ENCODE measurements at regions not wholly inside any gene's neighbourhood (a gene's known extent, or its start where the extent isn't known, plus 50 kb on each side); places are given as distances from the start of the nearest gene placed in this dataset.
"Not testable (repeated sequence)": the region's sequence is repeated elsewhere in the genome, so short reads cannot be mapped to it uniquely, and the experiment has no call there.

GRCh38 chr2:47704287-47704686, 78.7 kb upstream of the MSH6 start:
- H3K4me3 ChIP-seq (ENCODE audit: insufficient read depth in 1 of 2, low read depth in 1 of 2, low read length in 2 of 2): no peak overlapping the region
- H2AFZ ChIP-seq (ENCODE audit: low read depth, low read length): no peak overlapping the region
- no peak overlapping the region for H3K4ac ChIP-seq (ENCODE audit: low read depth in 1 of 2, low read length in 2 of 2)
- no peak overlapping the region for H3K18ac ChIP-seq (ENCODE audit: low read depth in 1 of 2, low read length in 2 of 2)
- H3K79me1 ChIP-seq (replicated peaks; ENCODE audit: low read length, poor library complexity, severe bottlenecking): no peaks in the 10 kb centered on the region
- H3K23ac ChIP-seq (ENCODE audit: low read length in 2 of 2): no peak overlapping the region
- H2BK15ac ChIP-seq (ENCODE audit: low read depth, poor library complexity, severe bottlenecking): no peak overlapping the region
- H3K9ac ChIP-seq (ENCODE audit: low read length): no peak overlapping the region
- H2BK5ac ChIP-seq (ENCODE audit: low read depth, low read length, poor library complexity, severe bottlenecking): no peak overlapping the region
- no peaks in the 10 kb centered on the region for H3K4me1 ChIP-seq (ENCODE audit: control insufficient read depth, insufficient read depth, low read depth, low read length)
- H3K14ac ChIP-seq (ENCODE audit: low read length in 2 of 2): no peak overlapping the region
- H3K4me2 ChIP-seq (ENCODE audit: low read length, poor library complexity, severe bottlenecking): no peak overlapping the region
- no peaks in the 10 kb centered on the region for H3K36me3 ChIP-seq (ENCODE audit: control insufficient read depth in 1 of 2, insufficient read depth in 2 of 2, low read depth in 1 of 2, low read length in 2 of 2)
- no peak overlapping the region for H2AK5ac ChIP-seq (ENCODE audit: low read length, severe bottlenecking)
- no peak overlapping the region for H4K91ac ChIP-seq (ENCODE audit: low read length)
- peak; percentile 7 for DNase-seq
- peaks cover under 1 to 7% of the 10 kb centered on the region in 2 experiments for H3K27me3 ChIP-seq (ENCODE audit: control insufficient read depth in 1 of 2, insufficient read depth in 1 of 2, low read length in 2 of 2)
- no peak overlapping the region for H4K8ac ChIP-seq (ENCODE audit: low read length)
- no peak overlapping the region for H2BK120ac ChIP-seq (ENCODE audit: low read depth, low read length)
- WGBS: 80% methylated on average over 1 of the region's 2 CpGs
- H3K27ac ChIP-seq (ENCODE audit: low read length, poor library complexity, severe bottlenecking): no peak overlapping the region
- H3K9me3 ChIP-seq (ENCODE audit: control insufficient read depth, low read length): peaks cover 6% of the 10 kb centered on the region
- no peak overlapping the region for H2BK12ac ChIP-seq (ENCODE audit: low read length in 2 of 2)

GRCh38 chr2:47699533-47700215, 83.3 kb upstream of the MSH6 start:
- Histone ChIP-seq H3K36me3 (ENCODE audit: control insufficient read depth in 1 of 2, insufficient read depth in 2 of 2, low read depth in 1 of 2, low read length in 2 of 2) (no peaks in the 10 kb centered on the region), H3K14ac (ENCODE audit: low read length in 2 of 2) (no peak overlapping the region), H3K79me1 (replicated peaks; ENCODE audit: low read length, poor library complexity, severe bottlenecking) (no peaks in the 10 kb centered on the region), H3K9ac (ENCODE audit: low read length) (no peak overlapping the region), H2BK12ac (ENCODE audit: low read length in 2 of 2) (no peak overlapping the region), H3K23ac (ENCODE audit: low read length in 2 of 2) (no peak overlapping the region), H3K4me1 (ENCODE audit: control insufficient read depth, insufficient read depth, low read depth, low read length) (no peaks in the 10 kb centered on the region), H3K4me2 (ENCODE audit: low read length, poor library complexity, severe bottlenecking) (no peak overlapping the region), H4K8ac (ENCODE audit: low read length) (no peak overlapping the region), H3K4me3 (ENCODE audit: insufficient read depth in 1 of 2, low read depth in 1 of 2, low read length in 2 of 2) (no peak overlapping the region), H3K18ac (ENCODE audit: low read depth in 1 of 2, low read length in 2 of 2) (no peak overlapping the region), H3K4ac (ENCODE audit: low read depth in 1 of 2, low read length in 2 of 2) (no peak overlapping the region), H2BK15ac (ENCODE audit: low read depth, poor library complexity, severe bottlenecking) (no peak overlapping the region), H2BK120ac (ENCODE audit: low read depth, low read length) (no peak overlapping the region), H2AFZ (ENCODE audit: low read depth, low read length) (no peak overlapping the region), H4K91ac (ENCODE audit: low read length) (no peak overlapping the region), H3K27ac (ENCODE audit: low read length, poor library complexity, severe bottlenecking) (no peak overlapping the region), H3K9me3 (ENCODE audit: control insufficient read depth, low read length) (peaks cover 11% of the 10 kb centered on the region), H3K27me3 (ENCODE audit: control insufficient read depth in 1 of 2, insufficient read depth in 1 of 2, low read length in 2 of 2) (peaks cover 20 to 27% of the 10 kb centered on the region in 2 experiments), H2BK5ac (ENCODE audit: low read depth, low read length, poor library complexity, severe bottlenecking) (no peak overlapping the region), H2AK5ac (ENCODE audit: low read length, severe bottlenecking) (no peak overlapping the region)
- no peak for DNase-seq
- 88% methylated on average over 1 of the region's 1 CpG for WGBS

GRCh38 chr2:47698436-47698972, 84.4 kb upstream of the MSH6 start:
- peak; percentile 32 for DNase-seq
- not testable (repeated sequence) for H2BK120ac ChIP-seq (ENCODE audit: low read depth, low read length); H3K18ac ChIP-seq (ENCODE audit: low read depth in 1 of 2, low read length in 2 of 2); H4K91ac ChIP-seq (ENCODE audit: low read length); H2BK5ac ChIP-seq (ENCODE audit: low read depth, low read length, poor library complexity, severe bottlenecking); H4K8ac ChIP-seq (ENCODE audit: low read length); H3K4me1 ChIP-seq (ENCODE audit: control insufficient read depth, insufficient read depth, low read depth, low read length); H3K4me3 ChIP-seq (ENCODE audit: insufficient read depth in 1 of 2, low read depth in 1 of 2, low read length in 2 of 2); H3K27ac ChIP-seq (ENCODE audit: low read length, poor library complexity, severe bottlenecking); H3K4me2 ChIP-seq (ENCODE audit: low read length, poor library complexity, severe bottlenecking); H3K36me3 ChIP-seq (ENCODE audit: control insufficient read depth in 1 of 2, insufficient read depth in 2 of 2, low read depth in 1 of 2, low read length in 2 of 2); H2AK5ac ChIP-seq (ENCODE audit: low read length, severe bottlenecking); H3K9ac ChIP-seq (ENCODE audit: low read length); H3K79me1 ChIP-seq (replicated peaks; ENCODE audit: low read length, poor library complexity, severe bottlenecking); H2BK15ac ChIP-seq (ENCODE audit: low read depth, poor library complexity, severe bottlenecking); H2BK12ac ChIP-seq (ENCODE audit: low read length in 2 of 2); H3K4ac ChIP-seq (ENCODE audit: low read depth in 1 of 2, low read length in 2 of 2); H2AFZ ChIP-seq (ENCODE audit: low read depth, low read length); H3K14ac ChIP-seq (ENCODE audit: low read length in 2 of 2); H3K23ac ChIP-seq (ENCODE audit: low read length in 2 of 2)
- 26% methylated on average over 4 of the region's 4 CpGs for WGBS
- Histone ChIP-seq H3K9me3 (ENCODE audit: control insufficient read depth, low read length) (peaks cover 11% of the 10 kb centered on the region), H3K27me3 (ENCODE audit: control insufficient read depth in 1 of 2, insufficient read depth in 1 of 2, low read length in 2 of 2) (peaks cover 20 to 24% of the 10 kb centered on the region in 2 experiments)

GRCh38 chr2:47697681-47698435, 85.1 kb upstream of the MSH6 start:
- H2BK120ac ChIP-seq (ENCODE audit: low read depth, low read length); H3K27ac ChIP-seq (ENCODE audit: low read length, poor library complexity, severe bottlenecking); H2BK12ac ChIP-seq (ENCODE audit: low read length in 2 of 2); H2AFZ ChIP-seq (ENCODE audit: low read depth, low read length); H3K23ac ChIP-seq (ENCODE audit: low read length in 2 of 2); H3K79me1 ChIP-seq (replicated peaks; ENCODE audit: low read length, poor library complexity, severe bottlenecking); H3K9ac ChIP-seq (ENCODE audit: low read length); H3K4ac ChIP-seq (ENCODE audit: low read depth in 1 of 2, low read length in 2 of 2); H3K4me2 ChIP-seq (ENCODE audit: low read length, poor library complexity, severe bottlenecking); H4K91ac ChIP-seq (ENCODE audit: low read length); H2BK15ac ChIP-seq (ENCODE audit: low read depth, poor library complexity, severe bottlenecking); H2AK5ac ChIP-seq (ENCODE audit: low read length, severe bottlenecking); H3K4me3 ChIP-seq (ENCODE audit: insufficient read depth in 1 of 2, low read depth in 1 of 2, low read length in 2 of 2); H3K4me1 ChIP-seq (ENCODE audit: control insufficient read depth, insufficient read depth, low read depth, low read length); H3K14ac ChIP-seq (ENCODE audit: low read length in 2 of 2); H3K36me3 ChIP-seq (ENCODE audit: control insufficient read depth in 1 of 2, insufficient read depth in 2 of 2, low read depth in 1 of 2, low read length in 2 of 2); H2BK5ac ChIP-seq (ENCODE audit: low read depth, low read length, poor library complexity, severe bottlenecking); H4K8ac ChIP-seq (ENCODE audit: low read length); H3K18ac ChIP-seq (ENCODE audit: low read depth in 1 of 2, low read length in 2 of 2): not testable (repeated sequence)
- Histone ChIP-seq H3K27me3 (ENCODE audit: control insufficient read depth in 1 of 2, insufficient read depth in 1 of 2, low read length in 2 of 2) (peaks cover 20 to 24% of the 10 kb centered on the region in 2 experiments), H3K9me3 (ENCODE audit: control insufficient read depth, low read length) (peaks cover 11% of the 10 kb centered on the region)
- peak; percentile 1 for DNase-seq
- 70% methylated on average over 14 of the region's 14 CpGs for WGBS
